T-helper 17 cell (primary cell): ENCODE measurements at regions not wholly inside any gene's neighbourhood (a gene's known extent, or its start where the extent isn't known, plus 50 kb on each side); places are given as distances from the start of the nearest gene placed in this dataset.

Experiments used
- ATAC-seq: fragments of 150-1000 bp; cut with Tn5 transposase; 2 replicates; pipeline ENCODE4 v1.10.0; 2021; ENCODE audit warnings: mild to moderate bottlenecking, moderate library complexity
- DNase-seq, 3 donors: peaks; one replicate each; pipeline versions ENCODE4 v3.0.0 to v3.0.0-alpha.2; 2020 to 2021
- H3K9me3 ChIP-seq: one replicate; pipeline ENCODE4 v1.7.0; 2013; ENCODE audit warnings: low read length, mild to moderate bottlenecking; ENCODE audit not compliant: control insufficient read depth, poor library complexity, severe bottlenecking
- H3K27ac Mint-ChIP-seq: one replicate; pipeline ENCODE4 v1.8.0; 2022; ENCODE audit warnings: mild to moderate bottlenecking, moderate library complexity, mixed read lengths
- H3K27me3 Mint-ChIP-seq: one replicate; pipeline ENCODE4 v1.8.0; 2022; ENCODE audit warnings: mixed read lengths
- H3K36me3 Mint-ChIP-seq: one replicate; pipeline ENCODE4 v1.8.0; 2022; ENCODE audit warnings: low read depth, mixed read lengths
- H3K4me1 Mint-ChIP-seq: one replicate; pipeline ENCODE4 v1.8.0; 2022; ENCODE audit warnings: mild to moderate bottlenecking, mixed read lengths
- H3K4me3 Mint-ChIP-seq: one replicate; pipeline ENCODE4 v1.8.0; 2022; ENCODE audit warnings: mild to moderate bottlenecking, moderate library complexity, mixed read lengths

GRCh38 chr1:199353906-199354305 is 673.6 kb upstream of the NR5A2 start:
- no peaks in the 10 kb centered on the region for H3K36me3 Mint-ChIP-seq
- H3K4me3 Mint-ChIP-seq, result no peak overlapping the region
- H3K27ac Mint-ChIP-seq, result no peak overlapping the region
- no peak for ATAC-seq
- no peak for DNase-seq
- no peaks in the 10 kb centered on the region for H3K27me3 Mint-ChIP-seq
- no peaks in the 10 kb centered on the region for H3K9me3 ChIP-seq
- no peaks in the 10 kb centered on the region for H3K4me1 Mint-ChIP-seq

GRCh38 chr1:199356561-199356960 is 670.9 kb upstream of the NR5A2 start:
- Mint-ChIP-seq H3K4me3 (no peak overlapping the region), H3K36me3 (no peaks in the 10 kb centered on the region), H3K27ac (no peak overlapping the region), H3K4me1 (no peaks in the 10 kb centered on the region), H3K27me3 (no peaks in the 10 kb centered on the region)
- ATAC-seq, result no peak
- no peaks in the 10 kb centered on the region for H3K9me3 ChIP-seq
- no peak for DNase-seq

- Mint-ChIP-seq H3K4me3 (no peak overlapping the region), H3K27me3 (no peaks in the 10 kb centered on the region), H3K4me1 (no peaks in the 10 kb centered on the region), H3K36me3 (no peaks in the 10 kb centered on the region), H3K27ac (no peak overlapping the region)
- no peak for ATAC-seq
- DNase-seq, result no peak
- no peaks in the 10 kb centered on the region for H3K9me3 ChIP-seq
Measured at GRCh38 chr1:199357599-199357998, 669.9 kb upstream of the NR5A2 start.

- DNase-seq, result no peak
- Mint-ChIP-seq H3K36me3 (no peaks in the 10 kb centered on the region), H3K27me3 (no peaks in the 10 kb centered on the region), H3K4me3 (no peak overlapping the region), H3K4me1 (no peaks in the 10 kb centered on the region), H3K27ac (no peak overlapping the region)
- H3K9me3 ChIP-seq, result no peaks in the 10 kb centered on the region
- ATAC-seq, result no peak
Measured at GRCh38 chr1:199362996-199363395, 664.5 kb upstream of the NR5A2 start.

GRCh38 chr1:199373139-199373538 is 654.4 kb upstream of the NR5A2 start:
- H3K4me3 Mint-ChIP-seq, result no peak overlapping the region
- H3K9me3 ChIP-seq, result no peaks in the 10 kb centered on the region
- DNase-seq (no peak), ATAC-seq (no peak)
- H3K4me1 Mint-ChIP-seq, result peaks cover 4% of the 10 kb centered on the region
- H3K36me3 Mint-ChIP-seq, result peaks cover 4% of the 10 kb centered on the region
- H3K27ac Mint-ChIP-seq, result no peak overlapping the region
- peaks cover 10% of the 10 kb centered on the region for H3K27me3 Mint-ChIP-seq

GRCh38 chr1:199377211-199377610 is 650.3 kb upstream of the NR5A2 start:
- H3K4me3 Mint-ChIP-seq, result no peak overlapping the region
- H3K4me1 Mint-ChIP-seq, result no peaks in the 10 kb centered on the region
- H3K27me3 Mint-ChIP-seq, result peaks cover 5% of the 10 kb centered on the region
- DNase-seq, result no peak
- no peaks in the 10 kb centered on the region for H3K9me3 ChIP-seq
- H3K27ac Mint-ChIP-seq, result no peak overlapping the region
- no peaks in the 10 kb centered on the region for H3K36me3 Mint-ChIP-seq
- no peak for ATAC-seq

- H3K4me3 Mint-ChIP-seq, result no peak overlapping the region
- no peak for DNase-seq
- ATAC-seq, result no peak
- H3K27me3 Mint-ChIP-seq, result peaks cover 5% of the 10 kb centered on the region
- no peaks in the 10 kb centered on the region for H3K36me3 Mint-ChIP-seq
- H3K4me1 Mint-ChIP-seq, result no peaks in the 10 kb centered on the region
- no peaks in the 10 kb centered on the region for H3K9me3 ChIP-seq
- H3K27ac Mint-ChIP-seq, result no peak overlapping the region
Measured at GRCh38 chr1:199383793-199384192, 643.7 kb upstream of the NR5A2 start.

GRCh38 chr1:199394856-199395255 is 632.7 kb upstream of the NR5A2 start:
- no peak overlapping the region for H3K4me3 Mint-ChIP-seq
- H3K4me1 Mint-ChIP-seq, result no peaks in the 10 kb centered on the region
- no peak for ATAC-seq
- no peaks in the 10 kb centered on the region for H3K36me3 Mint-ChIP-seq
- no peaks in the 10 kb centered on the region for H3K9me3 ChIP-seq
- DNase-seq, result no peak
- peaks cover 13% of the 10 kb centered on the region for H3K27me3 Mint-ChIP-seq
- no peak overlapping the region for H3K27ac Mint-ChIP-seq

GRCh38 chr1:199396456-199396855 is 631.1 kb upstream of the NR5A2 start:
- H3K27ac Mint-ChIP-seq, result no peak overlapping the region
- H3K4me3 Mint-ChIP-seq, result no peak overlapping the region
- no peaks in the 10 kb centered on the region for H3K36me3 Mint-ChIP-seq
- peaks cover 13% of the 10 kb centered on the region for H3K27me3 Mint-ChIP-seq
- no peaks in the 10 kb centered on the region for H3K4me1 Mint-ChIP-seq
- H3K9me3 ChIP-seq, result no peaks in the 10 kb centered on the region
- DNase-seq (no peak), ATAC-seq (no peak)

- Mint-ChIP-seq H3K4me1 (no peaks in the 10 kb centered on the region), H3K27ac (no peak overlapping the region), H3K36me3 (no peaks in the 10 kb centered on the region), H3K27me3 (peaks cover 21% of the 10 kb centered on the region), H3K4me3 (no peak overlapping the region)
- DNase-seq (no peak), ATAC-seq (peak; percentile 25)
- H3K9me3 ChIP-seq, result no peaks in the 10 kb centered on the region
Measured at GRCh38 chr1:199399996-199400724, 627.4 kb upstream of the NR5A2 start.

GRCh38 chr1:199403531-199404116 is 623.9 kb upstream of the NR5A2 start:
- H3K27me3 Mint-ChIP-seq, result peaks cover 21% of the 10 kb centered on the region
- H3K27ac Mint-ChIP-seq, result no peak overlapping the region
- H3K4me3 Mint-ChIP-seq, result no peak overlapping the region
- no peak for DNase-seq
- no peaks in the 10 kb centered on the region for H3K4me1 Mint-ChIP-seq
- ATAC-seq, result no peak
- no peaks in the 10 kb centered on the region for H3K9me3 ChIP-seq
- no peaks in the 10 kb centered on the region for H3K36me3 Mint-ChIP-seq

- no peak for ATAC-seq
- no peaks in the 10 kb centered on the region for H3K4me1 Mint-ChIP-seq
- no peaks in the 10 kb centered on the region for H3K9me3 ChIP-seq
- H3K27me3 Mint-ChIP-seq, result peaks cover 21% of the 10 kb centered on the region
- no peak overlapping the region for H3K27ac Mint-ChIP-seq
- H3K36me3 Mint-ChIP-seq, result no peaks in the 10 kb centered on the region
- H3K4me3 Mint-ChIP-seq, result no peak overlapping the region
- no peak for DNase-seq
Measured at GRCh38 chr1:199404191-199404590, 623.3 kb upstream of the NR5A2 start.

- no peaks in the 10 kb centered on the region for H3K9me3 ChIP-seq
- Mint-ChIP-seq H3K27ac (no peak overlapping the region), H3K4me1 (no peaks in the 10 kb centered on the region), H3K4me3 (no peak overlapping the region), H3K36me3 (no peaks in the 10 kb centered on the region), H3K27me3 (peaks cover 21% of the 10 kb centered on the region)
- no peak for ATAC-seq
- DNase-seq, result no peak
Measured at GRCh38 chr1:199404976-199405375, 622.5 kb upstream of the NR5A2 start.

- no peaks in the 10 kb centered on the region for H3K9me3 ChIP-seq
- ATAC-seq, result no peak
- peaks cover 26% of the 10 kb centered on the region for H3K27me3 Mint-ChIP-seq
- no peak for DNase-seq
- H3K27ac Mint-ChIP-seq, result no peak overlapping the region
- no peaks in the 10 kb centered on the region for H3K36me3 Mint-ChIP-seq
- H3K4me1 Mint-ChIP-seq, result no peaks in the 10 kb centered on the region
- H3K4me3 Mint-ChIP-seq, result no peak overlapping the region
Measured at GRCh38 chr1:199405634-199406196, 621.8 kb upstream of the NR5A2 start.
